Rectal smooth muscle tissue (tissue), 1 donor: ENCODE measurements at regions not wholly inside any gene's neighbourhood (a gene's known extent, or its start where the extent isn't known, plus 50 kb on each side); places are given as distances from the start of the nearest gene placed in this dataset.
A peak's percentile ranks its signal among the peaks of the same experiment; 100 is the strongest.

ENCODE experiments used
- H3K27ac ChIP-seq: one replicate; pipeline ENCODE4 v1.7.0; 2013; ENCODE audit warnings: low read depth, low read length, inconsistent platforms
- H3K27me3 ChIP-seq: one replicate; pipeline ENCODE4 v1.7.0; 2013; ENCODE audit warnings: low read length; ENCODE audit not compliant: control insufficient read depth, insufficient read depth
- H3K36me3 ChIP-seq: one replicate; pipeline ENCODE4 v1.7.0; 2013; ENCODE audit warnings: low read length; ENCODE audit not compliant: control insufficient read depth, insufficient read depth
- H3K4me1 ChIP-seq: one replicate; pipeline ENCODE4 v1.7.0; 2013; ENCODE audit warnings: low read length; ENCODE audit not compliant: control insufficient read depth, insufficient read depth
- H3K4me3 ChIP-seq: one replicate; pipeline ENCODE4 v1.7.0; 2013; ENCODE audit warnings: low read length
- H3K9ac ChIP-seq: one replicate; pipeline ENCODE4 v1.7.0; 2013; ENCODE audit warnings: low read length

DNA sequence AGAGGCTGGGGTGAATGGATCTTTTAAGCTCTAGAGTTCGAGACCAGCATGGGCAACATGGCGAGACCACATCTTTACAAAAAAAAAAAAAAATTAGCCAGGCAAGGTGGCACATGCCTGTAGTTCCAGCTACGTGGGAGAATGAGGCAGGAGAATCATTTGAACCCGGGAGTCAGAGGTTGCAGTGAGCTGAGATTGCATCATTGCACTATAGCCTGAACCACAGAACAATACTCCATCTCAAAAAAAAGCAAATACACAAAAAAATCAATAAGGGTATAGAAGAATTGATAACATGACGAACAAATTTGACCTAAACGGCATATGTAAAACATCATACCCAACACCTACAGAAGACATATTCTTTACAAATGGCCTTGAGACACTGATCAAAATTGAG is 668.4 kb downstream of the MECOM start:
- Histone ChIP-seq H3K4me3 (no peak overlapping the region), H3K27ac (no peak overlapping the region), H3K4me1 (no peaks in the 10 kb centered on the region), H3K36me3 (no peaks in the 10 kb centered on the region), H3K9ac (no peak overlapping the region), H3K27me3 (no peaks in the 10 kb centered on the region)

DNA sequence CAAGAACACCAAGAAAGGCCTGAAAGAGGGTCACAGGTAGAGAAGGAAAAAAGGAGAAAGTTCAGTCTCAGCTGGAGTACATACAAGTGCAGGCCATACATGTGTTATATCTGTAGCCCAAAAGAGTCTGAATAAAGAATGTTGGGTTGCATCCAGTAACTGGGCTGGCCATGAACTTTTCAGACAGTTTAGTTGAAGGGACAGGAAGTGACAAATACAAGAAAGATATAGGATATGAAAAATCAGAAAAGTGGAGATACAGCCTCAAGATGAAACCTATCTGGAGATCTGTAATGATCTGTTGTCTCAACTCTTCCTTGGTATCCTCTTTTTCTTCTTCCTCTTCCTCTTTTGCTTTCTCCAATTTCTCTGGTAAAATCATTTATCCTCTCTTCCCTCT is 671.7 kb downstream of the MECOM start:
- H3K27me3 ChIP-seq, result no peaks in the 10 kb centered on the region

DNA sequence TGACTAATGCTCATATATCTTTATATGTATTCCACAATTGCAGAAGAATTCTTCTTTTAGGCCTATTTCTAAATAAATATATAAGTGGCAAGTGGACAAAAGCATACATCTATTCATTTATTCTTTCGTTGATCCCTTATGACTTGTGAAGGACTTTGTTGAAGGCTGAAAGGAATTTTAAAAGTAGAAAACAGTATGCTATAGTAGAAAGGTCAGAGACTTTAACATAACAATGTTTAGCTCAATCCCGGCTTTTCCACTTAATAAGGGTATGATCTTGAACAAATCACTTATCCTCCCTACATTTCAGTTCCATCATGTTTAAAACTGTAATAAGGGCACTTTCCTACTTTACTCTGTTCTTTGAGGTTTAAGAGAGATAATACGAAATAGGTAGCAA is 672.9 kb downstream of the MECOM start:
- Histone ChIP-seq H3K9ac (no peak overlapping the region), H3K4me3 (no peak overlapping the region), H3K4me1 (no peaks in the 10 kb centered on the region), H3K36me3 (no peaks in the 10 kb centered on the region), H3K27me3 (no peaks in the 10 kb centered on the region), H3K27ac (no peak overlapping the region)

More for the DNA sequence above, 671.7 kb downstream of the MECOM start:
- no peak overlapping the region for H3K27ac ChIP-seq
- no peak overlapping the region for H3K9ac ChIP-seq
- no peaks in the 10 kb centered on the region for H3K36me3 ChIP-seq
- no peaks in the 10 kb centered on the region for H3K4me1 ChIP-seq
- H3K4me3 ChIP-seq, result no peak overlapping the region

DNA sequence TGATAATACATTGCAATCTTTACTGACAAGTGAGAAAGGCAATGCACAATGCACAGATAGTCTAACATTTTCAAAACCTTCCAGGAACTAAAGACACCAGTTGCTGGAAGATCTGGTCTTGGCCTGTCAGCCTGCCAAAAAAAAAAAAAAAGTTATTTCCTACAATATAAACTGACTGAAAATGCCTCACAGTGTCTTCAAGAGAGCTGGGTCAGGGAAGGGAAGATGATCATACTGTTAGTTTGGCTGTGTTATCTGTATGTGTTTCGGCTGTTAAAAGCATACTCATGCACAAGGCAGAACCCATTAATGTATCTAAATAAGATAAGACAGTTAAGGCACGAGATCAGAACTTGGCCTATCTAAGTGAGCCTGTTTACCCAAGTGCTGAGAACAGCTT is 673.4 kb downstream of the MECOM start:
- no peak overlapping the region for H3K4me3 ChIP-seq
- H3K36me3 ChIP-seq, result no peaks in the 10 kb centered on the region

DNA sequence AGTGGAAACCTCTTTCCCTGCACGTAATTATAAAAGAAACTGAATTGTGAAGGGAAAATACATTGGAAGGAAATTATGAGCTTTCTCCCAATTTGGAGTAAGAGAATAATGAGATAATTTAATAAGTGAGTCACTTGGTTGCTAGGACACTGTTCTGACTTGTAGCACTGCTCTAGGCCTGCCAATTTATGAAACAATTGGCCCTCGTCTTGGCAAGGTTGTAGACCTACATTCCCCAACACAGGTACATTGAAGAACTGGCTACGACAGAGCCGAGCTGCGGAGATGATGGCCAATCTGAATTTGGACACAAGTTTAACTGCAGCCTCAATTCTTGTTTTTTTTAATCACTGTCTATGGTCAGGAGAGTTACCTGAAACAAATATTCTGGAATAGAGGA is 674.1 kb downstream of the MECOM start:
- no peaks in the 10 kb centered on the region for H3K4me1 ChIP-seq
- H3K9ac ChIP-seq, result no peak overlapping the region
- H3K27me3 ChIP-seq, result no peaks in the 10 kb centered on the region
- H3K4me3 ChIP-seq, result no peak overlapping the region
- no peak overlapping the region for H3K27ac ChIP-seq
- no peaks in the 10 kb centered on the region for H3K36me3 ChIP-seq

More for the DNA sequence above, 673.4 kb downstream of the MECOM start:
- no peaks in the 10 kb centered on the region for H3K27me3 ChIP-seq
- H3K27ac ChIP-seq, result peak overlapping the region; percentile 31
- H3K4me1 ChIP-seq, result no peaks in the 10 kb centered on the region
- no peak overlapping the region for H3K9ac ChIP-seq

DNA sequence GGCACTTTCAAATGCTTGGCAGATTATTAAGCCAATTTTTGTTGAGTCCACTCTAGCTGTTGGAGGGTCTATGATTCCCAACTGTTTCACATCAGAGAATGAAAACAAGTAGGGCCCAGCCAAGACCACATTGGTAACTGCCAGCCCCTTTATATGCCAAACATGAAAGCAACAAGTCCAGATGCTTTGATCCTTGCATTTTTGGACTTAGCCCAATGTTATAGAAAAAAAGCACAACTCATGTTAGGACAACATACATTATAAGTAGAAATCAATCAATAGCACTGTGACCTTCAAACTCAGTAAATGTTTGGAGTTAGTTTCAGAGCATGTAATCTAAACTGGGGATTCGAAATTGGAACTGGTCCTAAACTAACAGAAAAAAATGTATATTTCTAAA is 674.7 kb downstream of the MECOM start:
- Histone ChIP-seq H3K4me3 (no peak overlapping the region), H3K4me1 (no peaks in the 10 kb centered on the region), H3K9ac (no peak overlapping the region), H3K27me3 (no peaks in the 10 kb centered on the region), H3K27ac (no peak overlapping the region), H3K36me3 (no peaks in the 10 kb centered on the region)

DNA sequence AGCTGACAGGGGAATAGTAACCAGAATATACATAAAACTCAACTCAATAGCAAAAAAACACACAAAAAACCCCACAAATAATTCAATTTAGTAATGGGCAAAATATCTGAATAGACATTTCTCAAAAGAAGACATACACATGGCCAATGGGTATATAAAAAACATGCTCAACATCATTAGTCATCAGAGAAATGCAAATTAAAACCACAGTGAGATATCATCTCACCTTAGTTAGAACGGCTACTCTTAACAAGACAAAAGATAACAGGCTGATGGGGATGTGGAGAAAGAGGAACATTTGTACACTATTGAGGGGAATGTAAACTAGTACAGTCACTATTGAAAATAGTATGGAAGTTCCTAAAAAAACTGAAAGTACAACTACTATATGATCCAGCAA is 678.6 kb downstream of the MECOM start:
- Histone ChIP-seq H3K9ac (no peak overlapping the region), H3K27ac (no peak overlapping the region), H3K4me1 (no peaks in the 10 kb centered on the region), H3K27me3 (no peaks in the 10 kb centered on the region), H3K4me3 (no peak overlapping the region), H3K36me3 (no peaks in the 10 kb centered on the region)

DNA sequence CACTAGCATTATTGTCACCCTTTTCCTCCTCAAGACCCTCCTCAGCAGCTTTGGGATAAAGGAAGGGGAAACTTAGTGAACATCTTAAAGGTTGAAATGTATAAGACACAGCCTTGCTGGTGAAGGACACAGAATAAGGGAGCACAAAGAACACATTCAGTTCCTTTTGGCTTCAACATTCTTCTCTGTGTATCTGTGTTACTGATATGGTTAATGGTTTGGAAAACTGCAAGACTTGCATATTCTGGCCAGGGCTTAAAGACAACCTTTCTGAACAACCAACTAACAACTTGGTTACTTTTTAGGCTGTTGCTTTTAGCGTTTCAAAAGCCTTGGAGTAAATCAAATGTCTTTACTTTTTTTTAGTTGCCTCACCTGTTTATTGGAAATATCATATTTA is 680.5 kb downstream of the MECOM start:
- H3K36me3 ChIP-seq, result no peaks in the 10 kb centered on the region
- H3K27ac ChIP-seq, result no peak overlapping the region
- no peak overlapping the region for H3K4me3 ChIP-seq
- H3K27me3 ChIP-seq, result no peaks in the 10 kb centered on the region
- H3K4me1 ChIP-seq, result no peaks in the 10 kb centered on the region
- H3K9ac ChIP-seq, result no peak overlapping the region

DNA sequence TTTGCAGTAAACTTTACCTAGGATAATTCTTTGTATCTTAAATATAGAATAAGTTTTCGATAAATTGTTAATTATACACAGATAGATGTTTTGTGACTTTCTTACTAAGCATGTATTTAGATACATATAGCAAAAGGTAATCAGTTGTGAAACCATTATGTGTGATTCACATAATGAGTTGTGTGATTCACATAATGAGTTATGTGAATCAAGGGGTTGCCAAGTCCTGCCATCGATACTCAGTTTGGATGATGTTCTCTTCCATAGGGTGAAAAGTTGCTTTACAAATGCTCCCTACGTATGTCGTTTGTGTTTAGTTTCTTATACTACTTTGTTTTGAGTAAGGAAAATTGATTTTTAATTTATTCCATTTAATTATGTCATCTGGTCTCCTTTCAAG is 682.1 kb downstream of the MECOM start:
- Histone ChIP-seq H3K36me3 (no peaks in the 10 kb centered on the region), H3K27me3 (no peaks in the 10 kb centered on the region), H3K9ac (no peak overlapping the region), H3K27ac (no peak overlapping the region), H3K4me1 (no peaks in the 10 kb centered on the region), H3K4me3 (no peak overlapping the region)

DNA sequence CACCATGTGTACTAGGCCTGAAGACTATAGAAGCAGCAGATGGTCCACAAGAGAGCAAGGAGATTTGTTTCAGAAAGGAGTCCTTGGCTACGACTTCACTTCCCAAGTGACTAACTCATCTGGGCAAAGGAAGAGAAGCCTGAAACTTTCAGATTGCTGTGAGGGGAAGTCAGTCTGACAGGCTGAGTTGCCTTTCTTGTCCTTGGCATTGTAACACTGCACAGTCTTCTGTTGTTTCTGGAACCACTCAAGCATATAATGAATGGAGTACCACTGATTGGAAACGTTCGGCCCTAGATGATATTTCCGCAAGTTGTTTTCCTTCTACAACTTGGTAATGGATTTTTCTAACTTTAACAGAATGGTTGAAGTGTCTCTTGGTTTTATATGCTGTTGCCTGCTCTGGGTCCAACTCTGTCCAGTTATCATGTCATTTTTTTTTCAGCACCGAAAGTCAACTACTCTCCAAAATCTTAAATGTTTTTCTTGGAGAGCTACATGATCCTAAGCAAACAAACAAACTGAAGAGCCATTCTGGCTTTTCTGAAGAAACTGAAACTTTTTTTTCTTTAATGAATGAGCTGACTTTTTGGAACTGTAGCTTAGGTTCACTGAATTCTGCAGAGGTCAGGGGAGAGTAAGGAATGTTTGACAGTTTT is 685.7 kb downstream of the MECOM start:
- no peak overlapping the region for H3K9ac ChIP-seq

DNA sequence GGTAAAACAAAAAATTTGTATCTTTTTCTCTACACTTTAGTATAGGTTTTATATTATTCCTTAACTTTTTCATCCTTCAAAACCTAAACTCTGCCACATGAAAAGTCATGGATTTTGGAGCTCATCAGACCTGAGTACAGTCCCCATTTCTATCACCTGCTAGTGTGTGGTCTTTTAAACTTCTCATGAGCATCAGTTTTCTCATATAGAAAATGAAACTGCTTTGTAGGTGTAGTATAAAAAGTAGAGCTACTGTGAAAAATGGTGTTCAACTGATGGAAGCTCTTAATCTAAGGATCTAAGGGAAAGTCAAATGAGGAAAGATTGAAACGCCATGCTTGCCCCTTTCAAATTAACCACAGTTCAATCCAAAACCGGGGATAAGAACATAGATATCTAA is 686.5 kb downstream of the MECOM start:
- H3K4me3 ChIP-seq, result no peak overlapping the region
- no peak overlapping the region for H3K27ac ChIP-seq
- no peak overlapping the region for H3K9ac ChIP-seq
- H3K27me3 ChIP-seq, result no peaks in the 10 kb centered on the region
- no peaks in the 10 kb centered on the region for H3K36me3 ChIP-seq
- H3K4me1 ChIP-seq, result peaks cover 8% of the 10 kb centered on the region

More for the DNA sequence above, 685.7 kb downstream of the MECOM start:
- no peaks in the 10 kb centered on the region for H3K36me3 ChIP-seq
- H3K4me1 ChIP-seq, result peaks cover 8% of the 10 kb centered on the region
- H3K27ac ChIP-seq, result no peak overlapping the region
- H3K27me3 ChIP-seq, result no peaks in the 10 kb centered on the region
- no peak overlapping the region for H3K4me3 ChIP-seq

DNA sequence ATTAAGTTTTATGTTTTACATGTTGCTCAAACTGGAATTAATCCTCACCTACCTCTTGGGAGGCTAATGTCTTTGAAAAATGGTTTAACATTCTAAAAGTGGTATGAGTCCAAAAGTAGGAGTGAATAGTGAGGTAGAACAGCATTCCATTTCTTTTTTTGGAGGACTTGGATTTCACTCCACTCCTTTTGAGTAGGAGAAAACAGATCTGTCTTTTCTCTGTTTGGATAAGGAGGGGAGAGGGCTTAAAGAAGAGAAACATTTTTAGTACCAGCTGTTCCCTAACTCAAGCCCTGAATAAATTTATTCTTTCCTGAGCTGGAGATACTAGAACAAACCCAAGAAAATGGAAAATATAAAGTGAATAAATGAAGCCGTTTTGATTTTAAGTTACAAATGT is 687.9 kb downstream of the MECOM start:
- no peak overlapping the region for H3K27ac ChIP-seq
- no peak overlapping the region for H3K4me3 ChIP-seq
- peaks cover 8% of the 10 kb centered on the region for H3K4me1 ChIP-seq
- H3K27me3 ChIP-seq, result no peaks in the 10 kb centered on the region
- H3K9ac ChIP-seq, result no peak overlapping the region
- H3K36me3 ChIP-seq, result no peaks in the 10 kb centered on the region

DNA sequence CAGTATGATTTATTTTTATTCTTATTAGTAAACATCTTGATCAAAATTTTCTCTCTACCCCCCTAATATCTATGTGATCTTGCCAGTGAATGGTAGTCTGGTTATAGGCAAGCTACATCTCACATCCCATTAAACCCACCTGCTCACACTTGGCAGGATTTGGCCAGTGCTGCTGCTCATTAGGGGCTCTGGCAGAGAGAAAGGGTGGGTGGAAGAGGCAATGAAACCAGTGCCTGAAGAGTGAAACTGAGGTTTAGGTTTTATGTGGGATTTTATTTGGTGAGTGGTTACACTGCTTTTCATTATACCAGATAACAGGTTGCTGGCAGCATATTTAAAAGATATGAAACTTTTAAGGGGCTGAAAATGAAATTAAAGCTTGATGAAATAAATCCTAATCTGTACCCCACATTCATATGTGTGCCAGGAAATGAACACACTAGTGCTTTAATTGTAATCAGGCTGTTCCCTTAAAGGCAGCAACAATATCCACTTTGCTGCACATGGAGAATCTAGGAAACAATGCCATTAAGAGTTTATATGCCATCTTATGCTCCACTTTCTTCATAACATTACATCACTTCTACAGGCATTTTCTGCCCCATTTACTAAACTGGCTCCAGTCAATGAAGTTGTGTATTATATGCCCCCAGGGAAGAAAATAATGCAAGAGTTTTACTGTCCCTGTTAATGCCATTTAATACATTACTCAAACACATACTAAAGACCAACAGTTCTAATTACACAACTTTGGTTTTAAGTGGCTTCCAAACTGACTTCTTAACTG is 688.7 kb downstream of the MECOM start:
- no peak overlapping the region for H3K4me3 ChIP-seq
- H3K9ac ChIP-seq, result no peak overlapping the region
- H3K36me3 ChIP-seq, result no peaks in the 10 kb centered on the region
- no peaks in the 10 kb centered on the region for H3K27me3 ChIP-seq
- H3K4me1 ChIP-seq, result peaks cover 8% of the 10 kb centered on the region
- H3K27ac ChIP-seq, result no peak overlapping the region
